ENCODE measurements at regions not wholly inside any gene's neighbourhood (a gene's known extent, or its start where the extent isn't known, plus 50 kb on each side); places are given as distances from the start of the nearest gene placed in this dataset.

- no CpG with 5 or more reads among the region's 2 CpGs for WGBS (ENCODE audit: extremely low coverage, insufficient read length, low lambda C conversion rate)
- H3K4me3 Mint-ChIP-seq: no peak overlapping the region
Observed at GRCh38 chr5:110265162-110265561, 461.3 kb downstream of the TMEM232 start.

More at GRCh38 chr5:110265162-110265561, 461.3 kb downstream of the TMEM232 start:
- Histone ChIP-seq H4K20me1 (ENCODE audit: control insufficient read depth, insufficient read depth, insufficient read length) (no peaks in the 10 kb centered on the region), H3K27ac (ENCODE audit: insufficient read length, low read depth, low read length) (no peak overlapping the region), H3K4me2 (ENCODE audit: insufficient read depth, insufficient read length, low read length) (no peak overlapping the region), H3K27me3 (ENCODE audit: insufficient read depth, low read length) (no peaks in the 10 kb centered on the region), H3K23ac (ENCODE audit: insufficient read length, low read depth, low read length) (no peak overlapping the region), H4K91ac (ENCODE audit: insufficient read length, low read depth, low read length) (no peak overlapping the region), H3T11ph (ENCODE audit: low read length) (no peak overlapping the region), H3K23me2 (ENCODE audit: insufficient read length, low read depth, low read length, poor library complexity, severe bottlenecking) (no peaks in the 10 kb centered on the region), H3K18ac (ENCODE audit: insufficient read length, low read depth, low read length) (no peak overlapping the region), H2BK12ac (ENCODE audit: insufficient read length, low read depth, low read length) (no peak overlapping the region), H3K9me3 (ENCODE audit: control insufficient read depth, low read depth, low read length) (no peaks in the 10 kb centered on the region), H2BK5ac (ENCODE audit: insufficient read length, low read length) (no peak overlapping the region), H2BK20ac (ENCODE audit: low read depth, low read length, poor library complexity, severe bottlenecking) (no peak overlapping the region), H3K9ac (ENCODE audit: extremely low read depth, insufficient read length, low read length) (no peak overlapping the region), H3K79me1 (ENCODE audit: insufficient read depth, low read depth, low read length, poor library complexity, severe bottlenecking) (no peaks in the 10 kb centered on the region), H2AK5ac (ENCODE audit: insufficient read length, low read length) (no peak overlapping the region), H3K14ac (ENCODE audit: insufficient read depth, low read length) (no peak overlapping the region), H3K56ac (ENCODE audit: insufficient read length, low read depth, low read length) (no peak overlapping the region), H3K4me1 (ENCODE audit: insufficient read depth, low read length) (no peaks in the 10 kb centered on the region), H4K8ac (replicated peaks; ENCODE audit: insufficient read length, low read depth, low read length) (no peak overlapping the region), H2BK120ac (ENCODE audit: low read depth, low read length, poor library complexity, severe bottlenecking) (no peak overlapping the region), H3K79me2 (ENCODE audit: insufficient read depth, low read length) (no peaks in the 10 kb centered on the region), H2BK15ac (ENCODE audit: low read depth, low read length) (no peak overlapping the region), H3K4ac (ENCODE audit: low read depth, low read length) (no peak overlapping the region), H4K5ac (ENCODE audit: insufficient read length, low read depth, low read length) (no peak overlapping the region), H2AFZ (ENCODE audit: low read length) (no peak overlapping the region)
- no peaks in the 10 kb centered on the region for H3K9me3 Mint-ChIP-seq
- no peak overlapping the region for H3K27ac Mint-ChIP-seq
- H3K36me3 Mint-ChIP-seq (ENCODE audit: insufficient read depth in 1 of 3, low read depth in 3 of 3): no peaks in the 10 kb centered on the region
- H3K4me1 Mint-ChIP-seq: peaks cover 14 to 21% of the 10 kb centered on the region in 2 experiments
- no peak for DNase-seq
- no peak for TF ChIP-seq CTCF (conservative IDR thresholded peaks at IDR 0.05)
- no peaks in the 10 kb centered on the region for H3K27me3 Mint-ChIP-seq (ENCODE audit: low read depth)

Measured in H9 (cell line).